Mucosa of descending colon (tissue), 3 donors: ENCODE measurements at regions not wholly inside any gene's neighbourhood (a gene's known extent, or its start where the extent isn't known, plus 50 kb on each side); places are given as distances from the start of the nearest gene placed in this dataset.

Source experiments
- ATAC-seq: fragments of 200-7000 bp; cut with Tn5 transposase; one replicate; pipeline ENCODE4 v1.9.1; 2020; ENCODE audit warnings: mild to moderate bottlenecking, moderate library complexity
- DNase-seq, 3 donors: peaks; one replicate each; pipeline ENCODE4 v3.0.0-alpha.2; 2020
- H3K36me3 ChIP-seq: fragments of 200-600 bp; one replicate; pipeline ENCODE4 v1.8.0; 2021; ENCODE audit warnings: low read depth, mild to moderate bottlenecking
- H3K4me1 ChIP-seq: fragments of 200-600 bp; one replicate; pipeline ENCODE4 v1.8.0; 2021; ENCODE audit warnings: low read depth, mild to moderate bottlenecking
- H3K4me3 ChIP-seq: fragments of 200-600 bp; one replicate; pipeline ENCODE4 v1.8.0; 2021; ENCODE audit warnings: mild to moderate bottlenecking
- H3K9me3 ChIP-seq: fragments of 200-600 bp; one replicate; pipeline ENCODE4 v1.8.0; 2021; ENCODE audit warnings: mild to moderate bottlenecking
- intact Hi-C, 2 donors: fragments of 100-400 bp; cut with DNase I in 1 of 2; cut with micrococcal nuclease in 1 of 2; formaldehyde crosslinking; loops; one replicate each; pipeline versions ENCODE4 v1.11.0 to v1.11.1; 2022; cut with DNase I, micrococcal nuclease
- TF ChIP-seq, protein P1 (sequence below): fragments of 200-600 bp; IDR thresholded peaks from one replicate; pipeline ENCODE4 v1.8.0; 2022; ENCODE audit warnings: antibody characterized with exemption, mild to moderate bottlenecking
- donor health status: DM: no; HTN: no; CAD: no; lungs with moderate emphysema.
- donor health status: DM: no; HTN: no; CAD: no.
- donor health status: DM: no; HTN: yes; CAD: no.

DNA sequence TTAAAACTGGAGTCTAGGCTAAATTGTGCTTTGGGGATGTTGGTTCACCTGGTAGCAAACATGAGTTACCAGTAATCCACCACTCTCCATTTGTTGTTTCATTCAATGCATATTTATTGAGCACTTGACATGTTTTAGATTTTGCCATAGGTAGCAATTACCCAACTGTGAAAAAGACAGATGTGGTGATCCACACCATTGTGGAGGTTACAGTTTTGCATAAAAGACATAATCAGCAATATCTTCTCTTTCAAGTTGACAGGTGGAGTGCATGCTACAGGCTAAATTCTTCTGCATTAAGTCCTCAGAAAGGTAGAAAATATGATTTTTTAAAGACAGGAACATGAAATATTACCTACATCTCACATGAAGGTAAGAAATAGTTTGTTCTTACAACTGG, 143.0 kb upstream of the TSHZ2 start:
- DNase-seq (no peak), ATAC-seq (no peak)
- Histone ChIP-seq H3K36me3 (no peaks in the 10 kb centered on the region), H3K9me3 (peaks cover 3% of the 10 kb centered on the region), H3K4me1 (no peaks in the 10 kb centered on the region), H3K4me3 (no peak overlapping the region)
- intact Hi-C loops = no loop called here
- TF ChIP-seq, protein P1, sequence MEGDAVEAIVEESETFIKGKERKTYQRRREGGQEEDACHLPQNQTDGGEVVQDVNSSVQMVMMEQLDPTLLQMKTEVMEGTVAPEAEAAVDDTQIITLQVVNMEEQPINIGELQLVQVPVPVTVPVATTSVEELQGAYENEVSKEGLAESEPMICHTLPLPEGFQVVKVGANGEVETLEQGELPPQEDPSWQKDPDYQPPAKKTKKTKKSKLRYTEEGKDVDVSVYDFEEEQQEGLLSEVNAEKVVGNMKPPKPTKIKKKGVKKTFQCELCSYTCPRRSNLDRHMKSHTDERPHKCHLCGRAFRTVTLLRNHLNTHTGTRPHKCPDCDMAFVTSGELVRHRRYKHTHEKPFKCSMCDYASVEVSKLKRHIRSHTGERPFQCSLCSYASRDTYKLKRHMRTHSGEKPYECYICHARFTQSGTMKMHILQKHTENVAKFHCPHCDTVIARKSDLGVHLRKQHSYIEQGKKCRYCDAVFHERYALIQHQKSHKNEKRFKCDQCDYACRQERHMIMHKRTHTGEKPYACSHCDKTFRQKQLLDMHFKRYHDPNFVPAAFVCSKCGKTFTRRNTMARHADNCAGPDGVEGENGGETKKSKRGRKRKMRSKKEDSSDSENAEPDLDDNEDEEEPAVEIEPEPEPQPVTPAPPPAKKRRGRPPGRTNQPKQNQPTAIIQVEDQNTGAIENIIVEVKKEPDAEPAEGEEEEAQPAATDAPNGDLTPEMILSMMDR = no peak

DNA sequence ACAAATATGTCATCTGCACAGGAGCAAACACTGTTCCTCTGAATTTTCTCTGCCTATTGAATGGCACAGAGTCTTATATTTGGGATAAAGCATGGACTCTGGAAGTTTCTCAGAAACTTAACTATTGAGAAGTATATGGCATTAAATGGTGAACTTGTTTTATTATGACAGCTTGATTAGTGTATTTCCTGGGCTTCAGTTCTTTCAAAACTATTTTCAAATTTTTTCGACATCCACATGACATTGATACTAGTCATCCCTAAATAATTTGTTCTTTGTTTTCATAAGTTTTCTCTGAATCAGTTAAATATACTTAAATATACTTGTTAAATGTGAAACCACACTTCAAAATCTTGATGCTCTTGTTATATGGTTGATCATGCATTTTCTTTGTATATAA, 144.0 kb upstream of the TSHZ2 start:
- Histone ChIP-seq H3K4me1 (no peaks in the 10 kb centered on the region), H3K36me3 (no peaks in the 10 kb centered on the region), H3K9me3 (peaks cover 3% of the 10 kb centered on the region), H3K4me3 (no peak overlapping the region)
- TF ChIP-seq, protein P1 = no peak
- DNase-seq (no peak), ATAC-seq (no peak)
- intact Hi-C loops = no loop called here

DNA sequence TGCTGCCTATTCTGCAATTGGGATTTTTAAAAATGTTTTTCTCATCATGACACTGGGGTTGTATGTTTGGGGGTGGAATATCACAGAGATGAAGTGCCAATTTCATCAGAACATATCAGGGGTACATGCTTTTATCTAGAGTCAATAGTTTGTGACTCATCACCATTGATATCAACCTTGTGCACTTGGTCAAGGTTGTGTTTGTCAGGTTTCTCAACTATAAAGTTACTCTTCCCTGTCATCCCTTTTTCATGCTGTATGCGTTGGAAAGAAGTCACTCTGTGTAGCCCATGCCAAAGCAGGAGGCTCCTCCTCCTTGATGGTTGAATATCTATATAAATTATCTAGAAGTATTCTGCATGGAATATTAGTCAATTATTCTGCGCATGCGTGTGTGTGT, 145.4 kb upstream of the TSHZ2 start:
- H3K36me3 ChIP-seq = no peaks in the 10 kb centered on the region
- no peak for DNase-seq

DNA sequence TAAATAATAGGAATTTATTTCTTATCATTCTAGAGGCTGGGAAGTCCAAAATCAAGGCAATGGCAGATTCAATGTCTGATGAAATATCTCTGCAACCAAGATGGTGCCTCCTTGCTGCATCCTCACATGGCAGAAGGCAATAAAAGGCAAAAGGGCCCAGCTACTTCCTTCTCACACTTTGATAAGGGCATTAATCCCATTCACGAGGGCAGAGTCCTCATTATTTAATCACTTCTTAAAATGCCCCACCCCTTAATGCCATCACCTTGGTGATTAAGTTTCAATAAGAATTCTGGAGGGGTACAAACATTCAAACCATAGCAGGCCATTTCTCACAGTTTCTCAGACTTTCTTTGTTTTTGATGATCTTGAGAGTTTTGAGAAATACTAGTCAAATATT, 145.8 kb upstream of the TSHZ2 start:
- Histone ChIP-seq H3K4me3 (no peak overlapping the region), H3K9me3 (peaks cover 3% of the 10 kb centered on the region), H3K36me3 (no peaks in the 10 kb centered on the region), H3K4me1 (no peaks in the 10 kb centered on the region)
- intact Hi-C loops = no loop called here
- DNase-seq = no peak
- ATAC-seq = no peak
- TF ChIP-seq, protein P1 = no peak

More for the DNA sequence above, 145.4 kb upstream of the TSHZ2 start:
- intact Hi-C loops = no loop called here
- TF ChIP-seq, protein P1 = no peak
- ATAC-seq = no peak
- Histone ChIP-seq H3K4me1 (no peaks in the 10 kb centered on the region), H3K9me3 (peaks cover 3% of the 10 kb centered on the region), H3K4me3 (no peak overlapping the region)

DNA sequence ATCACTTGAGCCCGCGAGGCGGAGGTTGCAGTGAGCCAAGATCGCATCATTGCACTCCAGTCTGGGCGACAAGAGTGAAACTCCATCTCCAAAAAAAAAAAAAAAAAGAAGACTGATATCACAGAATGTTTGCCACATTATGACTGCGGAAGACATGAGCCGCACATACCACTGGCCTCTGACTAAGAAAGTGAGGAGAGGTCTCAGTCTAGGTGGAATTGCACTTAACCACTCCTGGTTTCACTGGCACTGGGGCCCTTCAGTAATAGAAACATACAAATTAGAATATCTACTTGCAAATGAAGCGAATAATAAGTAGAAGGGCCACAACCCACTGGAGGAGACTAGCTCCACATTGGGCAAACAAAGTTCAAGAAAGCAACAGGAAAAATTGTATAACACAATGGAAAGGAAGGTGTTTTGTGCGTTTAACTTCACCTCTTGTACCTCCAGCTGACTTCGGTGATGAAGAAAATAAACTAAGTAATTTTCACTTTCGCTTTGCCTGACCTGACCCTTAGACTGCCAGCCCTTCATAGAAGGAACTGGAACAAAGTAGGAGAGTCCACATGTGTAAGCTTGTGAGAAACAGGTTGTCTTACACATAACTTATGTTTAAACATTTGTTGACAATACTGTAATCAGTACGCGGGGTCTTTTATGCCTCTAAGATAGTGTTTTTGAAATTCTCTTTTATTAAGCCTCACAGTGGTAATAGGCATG, 147.5 kb upstream of the TSHZ2 start:
- DNase-seq (no peak), ATAC-seq (no peak)
- Histone ChIP-seq H3K36me3 (no peaks in the 10 kb centered on the region), H3K9me3 (peaks cover 2% of the 10 kb centered on the region), H3K4me1 (no peaks in the 10 kb centered on the region), H3K4me3 (no peak overlapping the region)
- TF ChIP-seq, protein P1 = no peak
- intact Hi-C loops = no loop called here

DNA sequence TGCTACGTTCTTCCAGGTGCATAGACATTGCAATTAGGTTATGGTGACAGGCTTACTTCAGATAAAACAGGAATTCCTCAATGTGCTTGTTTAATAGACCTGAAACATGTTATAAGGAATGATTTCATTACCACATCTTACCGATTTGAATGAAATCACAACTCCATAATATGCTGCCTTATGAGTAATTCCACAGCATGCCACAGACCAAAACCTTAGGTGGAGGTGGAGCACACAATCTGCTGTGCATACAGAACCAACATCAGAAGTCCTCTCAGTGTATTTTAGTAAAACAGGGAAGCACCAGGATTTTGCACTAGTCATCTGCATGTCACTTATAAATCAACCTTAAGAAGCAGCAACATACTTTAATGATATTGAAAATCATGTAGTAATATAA, 148.9 kb upstream of the TSHZ2 start:
- no peak for DNase-seq
- no peak for ATAC-seq
- H3K9me3 ChIP-seq = no peaks in the 10 kb centered on the region
- TF ChIP-seq, protein P1 = no peak
- H3K36me3 ChIP-seq = no peaks in the 10 kb centered on the region
- H3K4me1 ChIP-seq = no peaks in the 10 kb centered on the region
- no peak overlapping the region for H3K4me3 ChIP-seq
- intact Hi-C loops = no loop called here
